ENCODE measurements at regions not wholly inside any gene's neighbourhood (a gene's known extent, or its start where the extent isn't known, plus 50 kb on each side); places are given as distances from the start of the nearest gene placed in this dataset.

DNA sequence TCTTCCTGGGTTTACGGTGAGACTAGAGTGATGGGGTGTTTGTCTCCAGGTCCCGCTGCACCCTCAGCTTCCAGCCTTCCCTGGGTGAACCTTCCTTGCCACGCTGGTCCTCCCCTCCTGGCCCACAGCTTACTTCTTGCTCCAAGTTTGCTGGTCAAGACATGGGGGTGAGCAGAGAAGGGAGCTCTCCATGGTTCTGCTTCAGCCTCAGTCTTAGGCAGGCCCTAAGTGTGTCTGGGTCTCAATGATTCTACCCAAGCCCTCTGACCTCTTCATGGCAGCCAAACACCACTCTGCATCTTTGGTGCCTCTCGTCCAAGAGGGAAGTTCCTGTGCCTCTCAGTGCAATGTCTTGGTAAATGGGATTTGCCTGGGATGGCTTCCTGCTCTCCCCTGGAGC, 356.5 kb upstream of the KLF6 start:
- H3K4me3 ChIP-seq (replicated peaks in 1 of 3): no peak overlapping the region
- no peaks in the 10 kb centered on the region for H3K4me1 ChIP-seq
- intact Hi-C loops (cut with DNase I): no loop called here
- no peaks in the 10 kb centered on the region for H3K9me3 ChIP-seq
- 85 to 94% methylated on average over 4 of the region's 4 CpGs for WGBS, 2 donors
- no peak overlapping the region for H3K27ac ChIP-seq
- H3K27me3 ChIP-seq: no peaks in the 10 kb centered on the region
- H3K36me3 ChIP-seq: no peaks in the 10 kb centered on the region
- DNase-seq: no peak
- TF ChIP-seq, protein P1, sequence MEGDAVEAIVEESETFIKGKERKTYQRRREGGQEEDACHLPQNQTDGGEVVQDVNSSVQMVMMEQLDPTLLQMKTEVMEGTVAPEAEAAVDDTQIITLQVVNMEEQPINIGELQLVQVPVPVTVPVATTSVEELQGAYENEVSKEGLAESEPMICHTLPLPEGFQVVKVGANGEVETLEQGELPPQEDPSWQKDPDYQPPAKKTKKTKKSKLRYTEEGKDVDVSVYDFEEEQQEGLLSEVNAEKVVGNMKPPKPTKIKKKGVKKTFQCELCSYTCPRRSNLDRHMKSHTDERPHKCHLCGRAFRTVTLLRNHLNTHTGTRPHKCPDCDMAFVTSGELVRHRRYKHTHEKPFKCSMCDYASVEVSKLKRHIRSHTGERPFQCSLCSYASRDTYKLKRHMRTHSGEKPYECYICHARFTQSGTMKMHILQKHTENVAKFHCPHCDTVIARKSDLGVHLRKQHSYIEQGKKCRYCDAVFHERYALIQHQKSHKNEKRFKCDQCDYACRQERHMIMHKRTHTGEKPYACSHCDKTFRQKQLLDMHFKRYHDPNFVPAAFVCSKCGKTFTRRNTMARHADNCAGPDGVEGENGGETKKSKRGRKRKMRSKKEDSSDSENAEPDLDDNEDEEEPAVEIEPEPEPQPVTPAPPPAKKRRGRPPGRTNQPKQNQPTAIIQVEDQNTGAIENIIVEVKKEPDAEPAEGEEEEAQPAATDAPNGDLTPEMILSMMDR (IDR thresholded peaks at IDR 0.05): no peak
- no peak for TF ChIP-seq POLR2A (IDR thresholded peaks at IDR 0.05)

DNA sequence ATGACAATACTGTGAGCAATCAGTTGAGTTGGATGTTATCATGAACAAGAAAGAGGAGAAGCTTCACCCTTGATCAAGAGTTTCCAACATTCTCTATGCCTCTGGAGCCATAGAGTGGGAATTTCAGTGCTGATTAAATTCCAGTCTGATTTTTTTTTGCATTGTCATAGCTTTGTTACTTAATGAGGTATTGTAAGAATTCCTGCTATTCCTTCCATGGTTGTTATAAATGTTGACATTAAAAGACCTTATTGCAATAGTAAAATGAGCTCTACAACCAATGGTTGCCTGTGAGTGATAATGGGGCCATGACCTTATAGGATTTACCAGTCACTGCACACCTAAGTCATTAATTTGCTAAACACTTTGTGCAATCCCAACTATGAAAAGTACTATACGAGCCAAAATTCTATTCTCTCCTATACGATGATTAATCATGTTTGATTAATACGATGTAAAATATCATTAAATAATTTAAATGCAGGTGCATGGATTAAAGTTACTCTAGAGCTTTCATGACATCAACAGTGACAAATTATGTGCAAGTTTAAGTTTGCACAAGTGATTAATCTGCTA, 353.2 kb upstream of the KLF6 start:
- H3K27me3 ChIP-seq: no peaks in the 10 kb centered on the region
- no peak overlapping the region for H3K27ac ChIP-seq
- H3K36me3 ChIP-seq: no peaks in the 10 kb centered on the region
- DNase-seq: no peak
- TF ChIP-seq POLR2A (IDR thresholded peaks at IDR 0.05): no peak
- TF ChIP-seq, protein P1 (IDR thresholded peaks at IDR 0.05): no peak
- no peaks in the 10 kb centered on the region for H3K4me1 ChIP-seq
- no peaks in the 10 kb centered on the region for H3K9me3 ChIP-seq
- no peak overlapping the region for H3K4me3 ChIP-seq (replicated peaks in 1 of 3)
- WGBS, 2 donors: 93% methylated on average over 3 of the region's 3 CpGs
- intact Hi-C loops (cut with DNase I): no loop called here

DNA sequence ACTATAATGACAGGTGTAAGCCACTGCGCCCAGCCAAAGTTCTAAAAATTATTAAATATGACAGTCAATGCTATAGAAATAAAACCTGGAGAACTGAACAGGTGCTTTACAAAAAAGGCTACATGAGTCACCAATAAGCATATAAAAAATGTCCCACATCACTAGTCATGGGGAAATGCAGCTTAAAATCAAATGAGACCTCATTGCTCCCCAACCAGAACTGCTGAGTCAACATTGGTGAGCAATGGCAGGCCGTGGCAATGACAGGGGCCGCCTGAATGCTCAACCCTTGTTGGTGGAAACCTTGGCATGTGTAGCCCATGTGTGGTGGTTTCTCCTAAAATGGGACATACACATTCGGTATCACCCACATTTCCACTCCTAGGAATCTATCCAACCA, 352.3 kb upstream of the KLF6 start:
- no peaks in the 10 kb centered on the region for H3K36me3 ChIP-seq
- no peaks in the 10 kb centered on the region for H3K9me3 ChIP-seq
- H3K27ac ChIP-seq: no peak overlapping the region
- no peak overlapping the region for H3K4me3 ChIP-seq (replicated peaks in 1 of 3)
- peaks cover 0 to 2% of the 10 kb centered on the region in 2 donors for H3K4me1 ChIP-seq
- H3K27me3 ChIP-seq: no peaks in the 10 kb centered on the region
- no peak for DNase-seq
- intact Hi-C loops (cut with DNase I): no loop called here
- TF ChIP-seq, protein P1 (IDR thresholded peaks at IDR 0.05): no peak
- WGBS, 2 donors: 98% methylated on average over 4 of the region's 4 CpGs

DNA sequence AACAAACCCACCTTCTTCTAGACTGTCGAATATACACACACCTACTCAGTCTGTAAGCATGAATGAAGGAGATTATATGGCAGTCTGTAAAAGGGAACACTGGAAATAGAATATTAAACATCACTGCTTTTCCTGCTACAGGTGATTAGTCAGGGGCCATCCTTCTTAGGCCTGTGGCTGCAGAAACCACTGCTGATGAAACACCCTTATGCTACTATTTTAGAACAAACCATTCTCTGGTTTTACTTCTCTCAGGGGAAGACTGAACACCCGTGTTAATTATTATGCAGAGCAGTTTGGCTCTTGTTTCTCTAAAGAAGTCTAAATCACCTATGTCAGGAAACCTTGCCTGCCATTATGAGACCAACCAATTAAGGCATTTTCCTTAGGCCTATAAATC, 351.1 kb upstream of the KLF6 start:
- no peak for DNase-seq
- H3K27ac ChIP-seq: no peak overlapping the region
- no peaks in the 10 kb centered on the region for H3K27me3 ChIP-seq
- H3K4me3 ChIP-seq (replicated peaks in 1 of 3): no peak overlapping the region
- 79 to 84% methylated on average over 2 of the region's 2 CpGs for WGBS, 2 donors
- H3K9me3 ChIP-seq: no peaks in the 10 kb centered on the region
- peaks cover 0 to 7% of the 10 kb centered on the region in 2 donors for H3K4me1 ChIP-seq
- H3K36me3 ChIP-seq: no peaks in the 10 kb centered on the region
- TF ChIP-seq POLR2A (IDR thresholded peaks at IDR 0.05): no peak
- TF ChIP-seq, protein P1 (IDR thresholded peaks at IDR 0.05): no peak
- intact Hi-C loops (cut with DNase I): no loop called here

DNA sequence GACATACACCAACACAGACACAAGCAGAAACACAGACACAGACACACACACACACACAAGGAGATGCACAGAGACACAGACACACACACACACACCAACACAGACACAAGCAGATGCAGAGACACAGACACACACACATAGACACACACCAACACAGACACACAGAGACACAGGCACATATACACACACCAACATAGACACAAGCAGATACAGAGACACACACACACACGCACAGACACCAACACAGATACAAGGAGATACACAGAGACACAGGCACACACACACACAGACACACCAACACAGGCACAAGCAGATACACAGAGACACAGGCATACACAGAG, 347.2 kb upstream of the KLF6 start:
- TF ChIP-seq POLR2A (IDR thresholded peaks at IDR 0.05): no peak
- TF ChIP-seq, protein P1 (IDR thresholded peaks at IDR 0.05): no peak
- no peak for DNase-seq
- no peaks in the 10 kb centered on the region for H3K9me3 ChIP-seq
- H3K4me3 ChIP-seq (replicated peaks in 1 of 3): no peak overlapping the region
- no peak overlapping the region for H3K27ac ChIP-seq
- no peaks in the 10 kb centered on the region for H3K27me3 ChIP-seq
- intact Hi-C loops (cut with DNase I): no loop called here
- H3K4me1 ChIP-seq: peaks cover 0 to 15% of the 10 kb centered on the region in 2 donors
- WGBS, 2 donors: 89 to 95% methylated on average over 1 of the region's 1 CpG
- no peaks in the 10 kb centered on the region for H3K36me3 ChIP-seq

Measured in thyroid gland (tissue), 4 donors.